Activated CD8-positive, alpha-beta T cell treated with anti-CD3 and anti-CD28 coated beads for 36 hours (primary cell): ENCODE measurements at regions not wholly inside any gene's neighbourhood (a gene's known extent, or its start where the extent isn't known, plus 50 kb on each side); places are given as distances from the start of the nearest gene placed in this dataset.
"Not testable (repeated sequence)": the region's sequence is repeated elsewhere in the genome, so short reads cannot be mapped to it uniquely, and the experiment has no call there.

ENCODE experiments used
- ATAC-seq: fragments of 200-7000 bp; cut with Tn5 transposase; one replicate; pipeline ENCODE4 v1.10.0; 2021; ENCODE audit warnings: mild to moderate bottlenecking, moderate library complexity
- CTCF ChIA-PET: fragments of 350-600 bp; sonication (Branson Sonifier 250); formaldehyde crosslinking; loops from one replicate; lab custom pipeline; 2021; ENCODE audit warnings: antibody characterized with exemption; lab: Charles Lee
- POLR2A ChIA-PET: fragments of 350-600 bp; sonication (Branson Sonifier 250); formaldehyde crosslinking; loops from one replicate; lab custom pipeline; 2021; ENCODE audit warnings: antibody characterized with exemption; lab: Charles Lee
- DNase-seq: peaks from one replicate; pipeline ENCODE4 v3.0.0-alpha.2; 2020
- H3K27ac Mint-ChIP-seq: one replicate; pipeline ENCODE4 v1.8.0; 2021; ENCODE audit warnings: mild to moderate bottlenecking, mixed read lengths
- H3K27me3 Mint-ChIP-seq: one replicate; pipeline ENCODE4 v1.8.0; 2021; ENCODE audit warnings: mixed read lengths
- H3K36me3 Mint-ChIP-seq: one replicate; pipeline ENCODE4 v1.8.0; 2021; ENCODE audit warnings: low read depth, mixed read lengths
- H3K4me1 Mint-ChIP-seq: one replicate; pipeline ENCODE4 v1.8.0; 2021; ENCODE audit warnings: low read depth, mixed read lengths
- H3K4me3 Mint-ChIP-seq: one replicate; pipeline ENCODE4 v1.8.0; 2021; ENCODE audit warnings: mild to moderate bottlenecking, moderate library complexity, mixed read lengths
- H3K9me3 Mint-ChIP-seq: one replicate; pipeline ENCODE4 v1.8.0; 2021; ENCODE audit warnings: mixed read lengths
- intact Hi-C: fragments of 100-400 bp; cut with micrococcal nuclease; formaldehyde crosslinking; loops from one replicate; pipeline ENCODE4 v1.10.0; 2022
- TF ChIP-seq, protein P1 (sequence below): fragments of 200-600 bp; IDR thresholded peaks from one replicate; pipeline ENCODE4 v1.8.0; 2022; ENCODE audit warnings: antibody characterized with exemption, mild to moderate bottlenecking

DNA sequence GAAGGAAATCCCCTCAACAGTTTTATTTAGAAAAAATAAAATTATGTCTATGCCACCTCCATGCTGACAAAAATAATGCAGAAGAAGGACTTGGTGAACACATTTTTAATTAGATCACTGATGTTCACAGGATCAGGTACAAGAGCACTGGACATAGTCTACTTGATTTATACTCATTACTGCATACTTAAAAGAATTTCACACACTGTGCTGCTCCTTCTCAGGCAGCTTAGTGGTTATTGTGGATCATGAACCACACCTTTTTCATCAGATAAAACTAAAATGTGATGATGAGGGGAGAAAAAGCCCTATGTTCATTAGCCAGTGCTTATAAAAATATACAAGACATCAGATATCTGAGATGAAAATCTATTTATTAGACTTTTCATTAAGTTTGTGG, 103.3 kb upstream of the DPH5 start:
- Mint-ChIP-seq H3K36me3 (peaks cover 3% of the 10 kb centered on the region), H3K27me3 (no peaks in the 10 kb centered on the region), H3K4me1 (peaks cover 59% of the 10 kb centered on the region), H3K4me3 (no peak overlapping the region), H3K27ac (peak overlapping the region; percentile 72), H3K9me3 (peaks cover under 1% of the 10 kb centered on the region)
- TF ChIP-seq, protein P1, sequence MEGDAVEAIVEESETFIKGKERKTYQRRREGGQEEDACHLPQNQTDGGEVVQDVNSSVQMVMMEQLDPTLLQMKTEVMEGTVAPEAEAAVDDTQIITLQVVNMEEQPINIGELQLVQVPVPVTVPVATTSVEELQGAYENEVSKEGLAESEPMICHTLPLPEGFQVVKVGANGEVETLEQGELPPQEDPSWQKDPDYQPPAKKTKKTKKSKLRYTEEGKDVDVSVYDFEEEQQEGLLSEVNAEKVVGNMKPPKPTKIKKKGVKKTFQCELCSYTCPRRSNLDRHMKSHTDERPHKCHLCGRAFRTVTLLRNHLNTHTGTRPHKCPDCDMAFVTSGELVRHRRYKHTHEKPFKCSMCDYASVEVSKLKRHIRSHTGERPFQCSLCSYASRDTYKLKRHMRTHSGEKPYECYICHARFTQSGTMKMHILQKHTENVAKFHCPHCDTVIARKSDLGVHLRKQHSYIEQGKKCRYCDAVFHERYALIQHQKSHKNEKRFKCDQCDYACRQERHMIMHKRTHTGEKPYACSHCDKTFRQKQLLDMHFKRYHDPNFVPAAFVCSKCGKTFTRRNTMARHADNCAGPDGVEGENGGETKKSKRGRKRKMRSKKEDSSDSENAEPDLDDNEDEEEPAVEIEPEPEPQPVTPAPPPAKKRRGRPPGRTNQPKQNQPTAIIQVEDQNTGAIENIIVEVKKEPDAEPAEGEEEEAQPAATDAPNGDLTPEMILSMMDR, result no peak
- POLR2A ChIA-PET, result interaction anchor here (0.6 to 3.5 kb wide), 6 partner anchors 104 to 114 kb away, joined by 3 to 11 read pairs (median 4); no protein-coding TSS in a partner anchor
- peak; percentile 21 for ATAC-seq
- CTCF ChIA-PET, result interaction anchor here (0.7 to 5.2 kb wide), 6 partner anchors 8 to 160 kb away, joined by 3 to 48 read pairs (median 4); no protein-coding TSS in a partner anchor
- no peak for DNase-seq
- intact Hi-C loops, result no loop called here

DNA sequence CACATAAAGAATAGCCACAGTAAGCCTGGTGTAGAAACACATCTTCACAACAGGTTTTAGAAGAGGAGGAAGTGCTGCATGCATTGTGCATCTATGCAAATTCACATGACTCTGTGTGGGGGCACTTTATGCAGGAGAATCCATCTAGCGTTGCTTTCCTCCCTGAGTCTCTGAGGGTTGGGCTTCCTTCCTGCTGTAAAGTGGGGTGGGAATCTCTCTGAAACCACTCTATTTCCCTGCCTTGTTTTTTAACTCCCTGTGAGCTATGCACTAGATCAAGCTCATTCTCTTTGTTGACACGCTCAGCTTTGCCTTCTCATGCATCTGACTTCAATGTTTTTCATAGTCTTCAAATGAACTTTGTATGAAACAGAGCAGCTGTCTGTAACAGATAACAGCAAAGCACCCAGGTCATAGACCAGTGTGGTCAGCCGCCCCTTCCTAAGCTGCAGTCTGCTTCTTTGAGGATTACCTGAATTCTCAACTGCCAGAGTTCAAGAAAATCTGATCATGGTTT, 102.7 kb upstream of the DPH5 start:
- H3K36me3 Mint-ChIP-seq, result peaks cover 3% of the 10 kb centered on the region
- H3K4me1 Mint-ChIP-seq, result peaks cover 61% of the 10 kb centered on the region
- H3K27ac Mint-ChIP-seq, result peak overlapping the region; percentile 72
- TF ChIP-seq, protein P1, result no peak
- H3K27me3 Mint-ChIP-seq, result no peaks in the 10 kb centered on the region
- peak overlapping the region; percentile 1 for H3K4me3 Mint-ChIP-seq
- ChIA-PET CTCF (interaction anchor here (0.7 to 5.2 kb wide), 5 partner anchors 8 to 160 kb away, joined by 3 to 48 read pairs (median 6); no protein-coding TSS in a partner anchor), POLR2A (interaction anchor here (0.6 to 3.5 kb wide), 4 partner anchors 104 to 115 kb away, joined by 3 to 11 read pairs (median 3); no protein-coding TSS in a partner anchor)
- ATAC-seq (peak; percentile 55), DNase-seq (peak; percentile 53)
- intact Hi-C loops, result no loop called here
- H3K9me3 Mint-ChIP-seq, result peaks cover 2% of the 10 kb centered on the region

DNA sequence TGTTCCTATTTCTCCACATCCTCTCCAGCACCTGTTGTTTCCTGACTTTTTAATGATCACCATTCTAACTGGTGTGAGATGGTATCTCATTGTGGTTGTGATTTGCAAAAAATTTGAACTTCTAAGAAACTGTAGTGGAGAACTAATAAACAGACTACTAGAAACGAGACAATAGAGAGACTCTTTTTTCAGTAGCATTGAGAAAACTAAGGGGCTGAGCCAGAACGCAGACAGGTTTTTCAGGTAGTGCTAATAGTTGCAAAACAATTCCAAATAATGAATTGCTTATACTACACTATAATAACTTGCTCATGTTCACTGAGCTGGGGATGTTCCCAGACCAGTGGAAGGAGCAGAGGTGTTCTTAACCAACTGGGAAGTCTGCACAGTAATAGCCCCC, 98.8 kb upstream of the DPH5 start:
- Mint-ChIP-seq H3K36me3 (peaks cover 4% of the 10 kb centered on the region), H3K4me1 (peaks cover 62% of the 10 kb centered on the region), H3K9me3 (peaks cover 4% of the 10 kb centered on the region), H3K27me3 (no peaks in the 10 kb centered on the region), H3K4me3 (no peak overlapping the region), H3K27ac (no peak overlapping the region)
- intact Hi-C loops, result loop anchor here (5.0 kb wide), 4 partner anchors 42 to 197 kb away; partner anchors contain the start of genes DPH5 and S1PR1
- ATAC-seq (no peak), DNase-seq (no peak)
- POLR2A ChIA-PET, result interaction anchor here (3.1 kb wide), 1 partner anchor 114 kb away, joined by 8 read pairs; no protein-coding TSS in a partner anchor
- CTCF ChIA-PET, result no interaction called here
- TF ChIP-seq, protein P1, result no peak

DNA sequence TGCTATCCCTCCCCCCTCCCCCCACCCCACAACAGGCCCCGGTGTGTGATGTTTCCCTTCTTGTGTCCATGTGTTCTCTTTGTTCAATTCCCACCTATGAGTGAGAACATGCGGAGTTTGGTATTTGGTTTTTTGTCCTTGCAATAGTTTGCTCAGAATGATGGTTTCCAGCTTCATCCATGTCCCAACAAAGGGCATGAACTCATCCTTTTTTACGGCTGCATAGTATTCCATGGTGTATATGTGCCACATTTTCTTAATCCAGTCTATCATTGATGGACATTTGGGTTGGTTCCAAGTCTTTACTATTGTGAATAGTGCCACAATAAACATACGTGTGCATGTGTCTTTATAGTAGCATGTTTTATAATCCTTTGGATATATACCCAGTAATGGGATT, 98.3 kb upstream of the DPH5 start:
- POLR2A ChIA-PET, result interaction anchor here (0.9 kb wide), 1 partner anchor 161 kb away, joined by 3 read pairs; no protein-coding TSS in a partner anchor
- ATAC-seq, H3K36me3 Mint-ChIP-seq, H3K27me3 Mint-ChIP-seq, H3K9me3 Mint-ChIP-seq, H3K27ac Mint-ChIP-seq, H3K4me3 Mint-ChIP-seq, DNase-seq: not testable (repeated sequence)
- H3K4me1 Mint-ChIP-seq, result peaks cover 61% of the 10 kb centered on the region
- intact Hi-C loops, result loop anchor here (5.0 kb wide), 4 partner anchors 42 to 197 kb away; partner anchors contain the start of genes DPH5 and S1PR1
- CTCF ChIA-PET, result interaction anchor here (0.6 to 2.9 kb wide), 2 partner anchors 13 to 115 kb away, joined by 3 to 8 read pairs; no protein-coding TSS in a partner anchor

DNA sequence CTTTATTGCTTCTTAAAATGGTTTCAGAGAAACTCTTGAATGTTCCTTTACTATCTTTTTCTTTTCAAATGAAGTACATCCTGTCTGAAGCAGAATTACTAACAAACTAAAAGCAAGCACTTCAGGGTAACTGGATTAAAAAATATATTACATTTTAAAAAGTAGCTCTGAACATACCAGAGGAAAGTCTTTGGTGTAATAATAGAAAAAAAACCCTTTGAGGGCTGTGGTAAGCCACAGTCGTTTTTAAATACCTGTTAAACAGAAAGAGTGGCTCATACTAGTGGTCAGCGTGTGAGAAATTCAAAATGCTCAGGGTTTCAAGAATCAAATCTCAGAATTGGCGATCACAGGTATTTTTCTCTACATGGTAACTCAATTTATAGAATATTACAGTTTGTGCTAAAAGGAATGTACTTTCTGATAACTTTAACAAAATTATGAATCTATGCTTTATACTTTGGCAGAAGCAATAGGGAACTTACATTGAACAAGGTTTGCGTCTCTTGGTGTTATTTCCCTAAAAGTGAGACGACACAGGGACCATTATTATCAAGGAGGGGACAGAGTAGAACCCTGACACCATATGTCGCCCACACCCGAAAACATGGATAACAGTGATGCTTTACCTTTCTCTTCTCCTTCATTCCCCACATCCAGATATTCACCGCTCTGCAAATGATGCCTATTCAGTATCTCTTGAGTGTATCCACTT, 97.0 kb upstream of the DPH5 start:
- POLR2A ChIA-PET, result interaction anchor here (0.8 to 1.5 kb wide), 4 partner anchors 10 to 195 kb away, joined by 3 to 6 read pairs (median 4); no protein-coding TSS in a partner anchor
- peak; percentile 77 for ATAC-seq
- Mint-ChIP-seq H3K36me3 (peaks cover 4% of the 10 kb centered on the region), H3K27me3 (no peaks in the 10 kb centered on the region), H3K4me1 (peaks cover 51% of the 10 kb centered on the region), H3K9me3 (peaks cover 4% of the 10 kb centered on the region), H3K4me3 (peak overlapping the region; percentile 42), H3K27ac (peak overlapping the region; percentile 84)
- CTCF ChIA-PET, result interaction anchor here (1.1 to 2.9 kb wide), 3 partner anchors 10 to 166 kb away, joined by 6 to 8 read pairs (median 7); no protein-coding TSS in a partner anchor
- intact Hi-C loops, result loop anchor here (5.0 kb wide), 4 partner anchors 40 to 195 kb away; partner anchors contain the start of genes DPH5 and S1PR1
- DNase-seq, result peak; percentile 65
- TF ChIP-seq, protein P1, result no peak
